Stimulated activated CD4-positive, alpha-beta T cell treated with anti-CD3 and anti-CD28 coated beads, Interleukin-1b, Interleukin-23, amount 100 ng/mL, for 4 hours (primary cell): ENCODE measurements at regions not wholly inside any gene's neighbourhood (a gene's known extent, or its start where the extent isn't known, plus 50 kb on each side); places are given as distances from the start of the nearest gene placed in this dataset.

ENCODE experiments used
- DNase-seq, 2 donors: peaks; one replicate each; pipeline ENCODE4 v3.0.0-alpha.2; 2020; ENCODE audit warnings: low read depth in 2 of 2

DNA sequence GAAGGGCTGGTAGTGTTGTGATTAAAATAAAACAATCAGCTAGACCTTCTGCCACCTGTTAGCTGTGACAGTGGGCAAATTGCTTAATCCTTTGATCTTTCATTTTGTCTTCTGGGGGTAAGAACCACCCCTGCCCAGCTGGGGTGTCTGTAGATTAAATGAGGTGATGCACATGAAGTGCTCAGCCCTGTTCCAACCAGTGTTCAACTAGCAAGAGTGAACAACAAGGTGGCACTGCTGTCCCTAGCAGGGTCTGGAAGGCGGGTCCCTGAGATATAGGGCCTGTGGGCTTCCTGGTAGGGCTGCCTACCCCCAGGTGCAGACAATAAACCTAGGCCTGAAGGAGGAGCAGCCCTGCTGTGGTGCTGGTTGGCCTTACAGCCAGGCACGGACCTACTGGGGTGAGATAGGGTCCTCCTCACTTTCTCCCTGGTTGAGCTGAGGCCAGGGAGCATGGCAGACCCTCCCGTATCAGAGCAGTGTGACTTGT is 60.6 kb downstream of the ARL6IP4 start:
- DNase-seq, result no peak

- DNase-seq, result no peak
Measured at GRCh38 chr12:123040106-123040505, 59.6 kb downstream of the ARL6IP4 start.

DNA sequence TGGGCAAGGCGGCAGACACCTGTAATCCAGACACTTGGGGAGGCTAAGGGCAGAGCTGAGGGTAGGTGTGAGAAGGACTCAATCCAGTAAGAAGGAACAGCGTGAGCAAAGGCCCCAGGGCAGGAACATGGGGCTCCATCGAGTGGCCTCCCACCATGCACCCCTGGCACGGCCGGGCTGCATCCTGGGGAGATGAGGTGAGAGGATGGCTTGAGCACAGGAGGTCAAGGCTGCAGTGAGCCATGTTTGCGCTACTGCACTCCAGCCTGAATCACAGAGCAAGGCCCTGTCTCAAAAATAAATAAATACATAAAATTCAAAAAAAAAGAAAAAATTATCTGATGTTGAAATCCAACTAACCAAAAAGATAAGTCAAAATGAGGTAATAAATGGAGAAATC is 58.5 kb downstream of the ARL6IP4 start:
- no peak for DNase-seq

GRCh38 chr12:123038486-123038885 is 58.0 kb downstream of the ARL6IP4 start:
- DNase-seq, result no peak

DNA sequence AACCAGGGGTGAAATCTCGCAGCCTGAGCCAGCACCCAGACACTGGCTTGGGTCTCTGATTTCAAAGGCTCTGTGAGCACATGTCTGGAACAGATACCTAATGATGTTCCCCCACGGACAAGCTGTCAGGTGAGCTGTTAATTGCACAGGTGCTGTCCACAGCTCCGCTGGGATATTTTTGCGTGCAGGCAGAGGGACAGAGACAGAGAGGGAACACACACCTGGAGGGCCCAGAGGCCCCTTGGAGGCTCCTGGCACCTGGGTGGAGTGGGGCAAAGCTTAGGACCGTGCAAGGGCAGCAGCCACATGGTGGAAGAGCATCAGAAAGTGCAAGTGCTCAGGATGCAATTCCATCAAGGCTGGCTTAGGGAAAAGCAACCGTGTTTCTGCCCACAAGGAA is 57.3 kb downstream of the ARL6IP4 start:
- DNase-seq, result no peak

- DNase-seq, result no peak
Measured at GRCh38 chr12:123036466-123037285, 56.2 kb downstream of the ARL6IP4 start.

- no peak for DNase-seq
Measured at GRCh38 chr12:123035841-123036240, 55.4 kb downstream of the ARL6IP4 start.

- peak in 1 of 2 donors; percentile 15 for DNase-seq
Measured at GRCh38 chr12:123034865-123035264, 54.4 kb downstream of the ARL6IP4 start.

GRCh38 chr12:123034022-123034541 is 53.6 kb downstream of the ARL6IP4 start:
- DNase-seq, result no peak

- no peak for DNase-seq
Measured at GRCh38 chr12:123033392-123034021, 53.0 kb downstream of the ARL6IP4 start.

GRCh38 chr12:123032736-123033391 is 52.4 kb downstream of the ARL6IP4 start:
- DNase-seq, result no peak
